Keratinocyte (primary cell): ENCODE measurements at regions not wholly inside any gene's neighbourhood (a gene's known extent, or its start where the extent isn't known, plus 50 kb on each side); places are given as distances from the start of the nearest gene placed in this dataset.

Experiments used
- CTCF ChIP-seq, 3 experiments: IDR thresholded peaks in 1 of 3; conservative IDR thresholded peaks in 1 of 3; optimal IDR thresholded peaks in 1 of 3; 2 replicates in 2 of 3; 3 replicates in 1 of 3; pipeline versions ENCODE3 to v1.5.1; 2011; ENCODE audit warnings: low read length in 3 of 3, mild to moderate bottlenecking in 3 of 3, moderate library complexity in 2 of 3, control low read depth in 1 of 3, inconsistent platforms in 1 of 3; ENCODE audit not compliant: insufficient read depth in 2 of 3; ENCODE audit errors: extremely low read depth in 1 of 3
- EZH2 ChIP-seq: IDR thresholded peaks from one replicate; pipeline ENCODE4 v1.6.1; 2012; ENCODE audit warnings: inconsistent platforms, mild to moderate bottlenecking, low read length, moderate library complexity

- TF ChIP-seq CTCF (optimal IDR thresholded peaks at IDR 0.05 in 1 of 3, IDR thresholded peaks at IDR 0.05 in 1 of 3, conservative IDR thresholded peaks at IDR 0.05 in 1 of 3; ENCODE audit: extremely low read depth in 1 of 3, insufficient read depth in 2 of 3, low read length in 3 of 3) (no peak), EZH2 (no peak)
Measured at GRCh38 chr1:87636198-87636892, 307.7 kb downstream of the LMO4 start.
